ENCODE measurements at regions not wholly inside any gene's neighbourhood (a gene's known extent, or its start where the extent isn't known, plus 50 kb on each side); places are given as distances from the start of the nearest gene placed in this dataset.

GRCh38 chr5:124918618-124919017 is 172.2 kb upstream of the ZNF608 start:
- TF ChIP-seq POLR2A (IDR thresholded peaks at IDR 0.05; ENCODE audit: low read depth, low read length) (no peak), POLR2AphosphoS5 (IDR thresholded peaks at IDR 0.05; ENCODE audit: low read depth, low read length) (no peak)

All from GM12892 (cell line).